Transverse colon (tissue), 4 donors: ENCODE measurements at regions not wholly inside any gene's neighbourhood (a gene's known extent, or its start where the extent isn't known, plus 50 kb on each side); places are given as distances from the start of the nearest gene placed in this dataset.
"Not testable (repeated sequence)": the region's sequence is repeated elsewhere in the genome, so short reads cannot be mapped to it uniquely, and the experiment has no call there.

Experiments used
- DNase-seq: peaks from one replicate; pipeline ENCODE4 v3.0.0-alpha.2; 2019
- H3K27ac ChIP-seq, 4 donors: fragments of 200-600 bp; sonication (generic); 2 replicates each; pipeline ENCODE4 v1.5.1; 2016 to 2018; ENCODE audit warnings: inconsistent platforms in 4 of 4
- H3K27me3 ChIP-seq: fragments of 200-600 bp; sonication (generic); 2 replicates; pipeline ENCODE4 v1.5.1; 2017; ENCODE audit warnings: inconsistent platforms
- H3K36me3 ChIP-seq, 4 donors: fragments of 200-600 bp; sonication (generic); 2 replicates each; pipeline ENCODE4 v1.5.1; 2017 to 2019; ENCODE audit warnings: inconsistent platforms in 4 of 4
- H3K4me1 ChIP-seq, 4 donors: fragments of 200-600 bp; sonication (generic); 2 replicates each; pipeline ENCODE4 v1.5.1; 2017 to 2020; ENCODE audit warnings: inconsistent platforms in 4 of 4
- H3K4me3 ChIP-seq, 4 donors: fragments of 200-600 bp; sonication (generic); 1 replicate in 1 of 4; 2 replicates in 3 of 4; pipeline versions ENCODE4 v1.5.1 to v1.6.1; 2017 to 2019; ENCODE audit warnings: inconsistent platforms in 4 of 4
- H3K9me3 ChIP-seq, 2 donors: fragments of 200-600 bp; sonication (generic); 2 replicates each; pipeline ENCODE4 v1.5.1; 2017 to 2019; ENCODE audit warnings: inconsistent platforms in 2 of 2
- CTCF ChIP-seq, 5 experiments: fragments of 200-600 bp in 3 of 5; fragments of 450-650 bp in 2 of 5; sonication (generic) in 3 of 5; IDR thresholded peaks; 1 replicate in 2 of 5; 2 replicates in 3 of 5; pipeline ENCODE4 v1.5.1; 2016 to 2017; ENCODE audit warnings: antibody characterized with exemption in 5 of 5, inconsistent platforms in 3 of 5, mild to moderate bottlenecking in 2 of 5, moderate library complexity in 1 of 5
- EP300 ChIP-seq: sonication (generic); formaldehyde crosslinking; IDR thresholded peaks from one replicate; pipeline ENCODE4 v1.6.1; 2017; ENCODE audit warnings: antibody characterized with exemption, low read depth
- POLR2A ChIP-seq: fragments of 450-650 bp; IDR thresholded peaks from one replicate; pipeline ENCODE4 v1.6.1; 2016; ENCODE audit warnings: antibody characterized with exemption, mild to moderate bottlenecking, moderate library complexity
- POLR2AphosphoS5 ChIP-seq, 3 donors: sonication (generic); formaldehyde crosslinking; IDR thresholded peaks; one replicate each; pipeline ENCODE4 v1.6.1; 2016; ENCODE audit warnings: antibody characterized with exemption in 3 of 3
- WGBS, 2 donors: methylation state at CpG; one replicate each; pipeline ENCODE4 v1.1.5; 2018; ENCODE audit warnings: low coverage in 1 of 2; 5-methylcytosine and 5-hydroxymethylcytosine counted together
- in situ Hi-C, 4 donors: fragments of 200-750 bp; cut with MboI; loops; one replicate each; pipeline versions ENCODE4 v1.15.0 to v1.15.1; 2017; ENCODE audit warnings: low sequenced_read_pairs in 3 of 4, low pct_ligation_motif_present in 1 of 4, low pct_unique_long_range_greater_than_20kb in 1 of 4
- intact Hi-C: fragments of 100-400 bp; cut with DNase I; formaldehyde crosslinking; loops from one replicate; pipeline ENCODE4 v1.15.1; 2023; ENCODE audit warnings: low total_unique reads

DNA sequence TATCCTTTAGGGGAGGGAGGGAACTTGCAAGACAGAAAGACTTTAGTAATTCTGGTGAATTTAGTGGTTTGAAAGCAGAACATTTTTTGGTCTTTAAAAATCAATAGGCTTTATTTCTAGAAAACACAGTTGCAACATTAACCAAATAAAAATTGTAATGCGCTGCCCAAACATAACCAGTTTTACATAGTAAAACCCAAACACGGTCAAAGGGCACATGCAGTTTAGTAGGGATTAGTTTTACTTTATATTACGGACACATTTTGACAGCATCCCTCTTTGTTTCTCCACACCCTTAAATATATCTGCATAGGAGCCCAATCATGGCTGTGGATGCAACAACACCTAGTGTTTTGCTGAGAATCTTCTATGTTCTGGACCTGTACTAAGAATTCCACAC, 156.7 kb downstream of the NR2F2 start:
- WGBS, 2 donors = 67 to 72% methylated on average over 3 of the region's 3 CpGs
- Histone ChIP-seq H3K27ac (no peak overlapping the region), H3K9me3 (no peaks in the 10 kb centered on the region), H3K36me3 (no peaks in the 10 kb centered on the region), H3K4me3 (no peak overlapping the region), H3K4me1 (no peaks in the 10 kb centered on the region), H3K27me3 (peaks cover 3% of the 10 kb centered on the region)
- intact Hi-C loops (no loop called here), in situ Hi-C loops (no loop called here)
- no peak for DNase-seq
- TF ChIP-seq EP300 (no peak), POLR2AphosphoS5 (IDR thresholded peaks at IDR 0.05) (no peak), CTCF (IDR thresholded peaks at IDR 0.05) (no peak), POLR2A (no peak)

GRCh38 chr15:96491066-96491699, 160.7 kb downstream of the NR2F2 start:
- H3K4me1 ChIP-seq, H3K27me3 ChIP-seq, H3K4me3 ChIP-seq, intact Hi-C loops, H3K27ac ChIP-seq, H3K9me3 ChIP-seq, in situ Hi-C loops, DNase-seq, H3K36me3 ChIP-seq: not testable (repeated sequence)
- WGBS, 2 donors = 63% methylated on average over 15 of the region's 15 CpGs; no CpG with 5 or more reads in 1 of the 2 donors

- H3K4me1 ChIP-seq, intact Hi-C loops, in situ Hi-C loops, H3K27ac ChIP-seq, DNase-seq, H3K27me3 ChIP-seq, H3K36me3 ChIP-seq, H3K9me3 ChIP-seq, H3K4me3 ChIP-seq: not testable (repeated sequence)
- WGBS, 2 donors = 94 to 95% methylated on average over 2 to 57 of the region's 58 CpGs
Observed at GRCh38 chr15:96491700-96492644, 161.5 kb downstream of the NR2F2 start.

DNA sequence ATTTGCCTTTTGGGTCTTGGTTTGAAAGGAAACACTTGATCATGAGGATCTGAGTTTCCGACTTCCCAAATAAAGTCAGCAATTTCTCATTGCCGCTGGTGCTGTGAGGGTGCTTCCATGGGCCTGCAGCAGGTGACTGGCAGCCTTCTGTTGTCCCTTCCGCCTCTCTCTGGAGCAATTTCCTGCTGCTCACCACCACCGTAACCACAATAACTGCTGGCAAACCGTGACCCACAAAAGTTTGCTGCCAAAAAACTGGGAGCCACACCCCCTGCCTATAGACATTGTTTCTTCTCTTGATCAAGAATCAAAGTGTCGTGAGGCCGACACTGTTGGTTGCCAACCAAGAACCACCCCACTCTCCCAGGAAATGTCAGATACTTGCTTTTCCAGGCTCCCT, 164.0 kb downstream of the NR2F2 start:
- 61 to 66% methylated on average over 7 of the region's 7 CpGs for WGBS, 2 donors
- Histone ChIP-seq H3K36me3 (no peaks in the 10 kb centered on the region), H3K9me3 (no peaks in the 10 kb centered on the region), H3K27ac (no peak overlapping the region), H3K4me3 (no peak overlapping the region), H3K4me1 (no peaks in the 10 kb centered on the region), H3K27me3 (no peaks in the 10 kb centered on the region)
- no peak for DNase-seq
- in situ Hi-C loops = no loop called here
- TF ChIP-seq POLR2AphosphoS5 (IDR thresholded peaks at IDR 0.05) (no peak), EP300 (no peak), CTCF (IDR thresholded peaks at IDR 0.05) (no peak)
- intact Hi-C loops = no loop called here

DNA sequence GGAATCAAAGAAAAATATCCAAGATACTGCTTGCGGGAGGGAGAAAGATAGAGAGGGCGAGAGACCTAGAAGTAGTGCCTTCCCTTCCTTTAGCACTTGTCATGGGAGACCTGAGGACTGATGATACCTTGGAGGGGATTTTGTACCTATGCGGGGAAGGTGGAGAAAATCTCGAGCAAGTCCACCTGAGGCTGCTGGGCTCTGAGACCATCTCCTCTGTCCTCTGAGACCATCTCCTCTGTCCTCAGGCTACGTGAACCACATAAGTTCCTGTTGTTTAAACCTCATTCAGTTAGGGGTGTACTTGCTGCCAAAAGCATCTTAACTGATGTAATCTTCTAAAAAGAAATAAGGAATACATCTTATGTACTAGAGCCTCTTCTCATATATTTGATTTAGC, 164.9 kb downstream of the NR2F2 start:
- DNase-seq = no peak
- TF ChIP-seq EP300 (no peak), POLR2A (no peak), CTCF (IDR thresholded peaks at IDR 0.05) (no peak), POLR2AphosphoS5 (IDR thresholded peaks at IDR 0.05) (no peak)
- H3K4me3 ChIP-seq = no peak overlapping the region
- no peak overlapping the region for H3K27ac ChIP-seq
- intact Hi-C loops (no loop called here), in situ Hi-C loops (no loop called here)
- no peaks in the 10 kb centered on the region for H3K4me1 ChIP-seq
- WGBS, 2 donors = 80% methylated on average over 5 of the region's 5 CpGs; no CpG with 5 or more reads in 1 of the 2 donors
- no peaks in the 10 kb centered on the region for H3K9me3 ChIP-seq
- no peaks in the 10 kb centered on the region for H3K36me3 ChIP-seq
- no peaks in the 10 kb centered on the region for H3K27me3 ChIP-seq
